HG03460 (cell line): ENCODE measurements at regions not wholly inside any gene's neighbourhood (a gene's known extent, or its start where the extent isn't known, plus 50 kb on each side); places are given as distances from the start of the nearest gene placed in this dataset.
"Not testable (repeated sequence)": the region's sequence is repeated elsewhere in the genome, so short reads cannot be mapped to it uniquely, and the experiment has no call there.

ENCODE experiments used
- ATAC-seq: cut with Tn5 transposase; IDR thresholded peaks from one replicate; pipeline ENCODE4 v1.9.1; 2021; ENCODE audit not compliant: unreplicated experiment

- ATAC-seq: not testable (repeated sequence)
Observed at GRCh38 chr9:91019871-91020270, 218.3 kb downstream of the SYK start.

GRCh38 chr9:91021656-91022055 is 220.0 kb downstream of the SYK start:
- not testable (repeated sequence) for ATAC-seq

- ATAC-seq: no peak
Observed at GRCh38 chr9:91023741-91024140, 222.1 kb downstream of the SYK start.

GRCh38 chr9:91024841-91025240 is 223.2 kb downstream of the SYK start:
- ATAC-seq: no peak

- no peak for ATAC-seq
Observed at GRCh38 chr9:91025856-91026255, 224.2 kb downstream of the SYK start.

GRCh38 chr9:91026266-91026665 is 224.6 kb downstream of the SYK start:
- ATAC-seq: no peak

- ATAC-seq: no peak
Observed at GRCh38 chr9:91027005-91027404, 225.4 kb downstream of the SYK start.

GRCh38 chr9:91028166-91028827 is 226.7 kb downstream of the SYK start:
- no peak for ATAC-seq

- no peak for ATAC-seq
Observed at GRCh38 chr9:91029650-91030361, 228.2 kb downstream of the SYK start.

GRCh38 chr9:91032121-91032531 is 230.5 kb downstream of the SYK start:
- ATAC-seq: no peak

GRCh38 chr9:91033270-91033669 is 231.7 kb downstream of the SYK start:
- ATAC-seq: no peak

- no peak for ATAC-seq
Observed at GRCh38 chr9:91033797-91034196, 232.2 kb downstream of the SYK start.

GRCh38 chr9:91034521-91034920 is 232.9 kb downstream of the SYK start:
- ATAC-seq: no peak

GRCh38 chr9:91034976-91035824 is 233.6 kb downstream of the SYK start:
- ATAC-seq: no peak

- no peak for ATAC-seq
Observed at GRCh38 chr9:91035825-91036208, 234.2 kb downstream of the SYK start.

- ATAC-seq: no peak
Observed at GRCh38 chr9:91036356-91036755, 234.7 kb downstream of the SYK start.

GRCh38 chr9:91036826-91037510 is 235.3 kb downstream of the SYK start:
- ATAC-seq: no peak

GRCh38 chr9:91037511-91038482 is 236.2 kb downstream of the SYK start:
- ATAC-seq: no peak

- no peak for ATAC-seq
Observed at GRCh38 chr9:91038483-91039124, 237.0 kb downstream of the SYK start.
